B cell (primary cell): ENCODE measurements at regions not wholly inside any gene's neighbourhood (a gene's known extent, or its start where the extent isn't known, plus 50 kb on each side); places are given as distances from the start of the nearest gene placed in this dataset.

Source experiments
- ATAC-seq: fragments of 200-7000 bp; cut with Tn5 transposase; one replicate; pipeline ENCODE4 v1.10.0; 2021; ENCODE audit warnings: low read depth, mild to moderate bottlenecking, moderate number of reproducible peaks, moderate library complexity
- CTCF ChIA-PET: fragments of 350-600 bp; sonication (Branson Sonifier 250); formaldehyde crosslinking; loops from one replicate; lab custom pipeline; 2021; ENCODE audit warnings: antibody characterized with exemption, inconsistent platforms; lab: Charles Lee
- POLR2A ChIA-PET: fragments of 350-600 bp; sonication (Branson Sonifier 250); formaldehyde crosslinking; loops from one replicate; lab custom pipeline; 2021; ENCODE audit warnings: antibody characterized with exemption; lab: Charles Lee
- DNase-seq: peaks from one replicate; pipeline ENCODE4 v3.0.0; 2013
- H2AFZ ChIP-seq: 2 replicates; pipeline ENCODE4 v1.6.1; 2012; ENCODE audit warnings: mild to moderate bottlenecking, low read depth, low read length; ENCODE audit not compliant: insufficient read depth, poor library complexity, severe bottlenecking
- H3K27ac ChIP-seq, 2 donors: 1 replicate in 1 of 2; 2 replicates in 1 of 2; pipeline ENCODE4 v1.5.1; 2012 to 2013; ENCODE audit warnings: low read length in 2 of 2, mild to moderate bottlenecking in 2 of 2, moderate library complexity in 1 of 2
- H3K27me3 ChIP-seq, 4 experiments: fragments of 200-600 bp in 1 of 4; sonication (generic) in 1 of 4; replicated peaks in 1 of 4; 1 replicate in 2 of 4; 2 replicates in 2 of 4; pipeline versions ENCODE4 v1.6.1 to v1.7.0; 2013 to 2016; ENCODE audit warnings: low read length in 3 of 4, mild to moderate bottlenecking in 2 of 4, mixed read lengths in 1 of 4, moderate library complexity in 1 of 4; ENCODE audit not compliant: insufficient read depth in 4 of 4, control insufficient read depth in 3 of 4; ENCODE audit errors: control extremely low read depth in 1 of 4
- H3K36me3 ChIP-seq, 2 experiments: replicated peaks in 1 of 2; 1 replicate in 1 of 2; 2 replicates in 1 of 2; pipeline versions ENCODE4 v1.6.1 to v1.7.1; 2013; ENCODE audit warnings: low read length in 1 of 2; ENCODE audit not compliant: insufficient read depth in 2 of 2, control insufficient read depth in 1 of 2; ENCODE audit errors: control extremely low read depth in 1 of 2, extremely low read depth in 1 of 2
- H3K4me1 ChIP-seq, 2 donors: fragments of 200-600 bp in 1 of 2; sonication (generic) in 1 of 2; 1 replicate in 1 of 2; 2 replicates in 1 of 2; pipeline versions ENCODE4 v1.5.1 to v1.6.1; 2013 to 2017; ENCODE audit warnings: low read length in 2 of 2; ENCODE audit not compliant: control insufficient read depth in 2 of 2, insufficient read depth in 2 of 2
- H3K4me2 ChIP-seq: replicated peaks from 2 replicates; pipeline ENCODE3; 2012; ENCODE audit warnings: mild to moderate bottlenecking, low read depth, low read length; ENCODE audit not compliant: poor library complexity, severe bottlenecking
- H3K4me3 ChIP-seq, 5 experiments: fragments of 200-600 bp in 1 of 5; sonication (generic) in 1 of 5; 1 replicate in 3 of 5; 2 replicates in 2 of 5; pipeline versions ENCODE4 v1.5.1 to v1.7.0; 2011 to 2016; ENCODE audit warnings: low read length in 4 of 5, mild to moderate bottlenecking in 4 of 5, low read depth in 2 of 5, control low read depth in 1 of 5, moderate library complexity in 1 of 5; ENCODE audit not compliant: insufficient read depth in 1 of 5; ENCODE audit errors: control extremely low read depth in 1 of 5, extremely low read depth in 1 of 5
- H3K79me2 ChIP-seq: fragments of 200-600 bp; sonication (generic); one replicate; pipeline ENCODE4 v1.6.0; 2016; ENCODE audit warnings: low read length; ENCODE audit not compliant: control insufficient read depth, insufficient read depth
- H3K9ac ChIP-seq: fragments of 200-600 bp; sonication (generic); 2 replicates; pipeline ENCODE4 v1.6.1; 2017; ENCODE audit warnings: mild to moderate bottlenecking, low read length, moderate library complexity
- H3K9me3 ChIP-seq, 3 donors: one replicate each; pipeline versions ENCODE4 v1.6.1 to v1.7.1; 2013; ENCODE audit warnings: low read length in 2 of 3; ENCODE audit not compliant: control insufficient read depth in 2 of 3, insufficient read depth in 1 of 3; ENCODE audit errors: control extremely low read depth in 1 of 3
- H4K20me1 ChIP-seq: 2 replicates; pipeline ENCODE4 v1.6.0; 2012; ENCODE audit warnings: mild to moderate bottlenecking, low read length; ENCODE audit not compliant: insufficient read depth, control insufficient read depth, poor library complexity, severe bottlenecking
- H3K27ac Mint-ChIP-seq: one replicate; pipeline ENCODE4 v1.8.0; 2021; ENCODE audit warnings: mixed read lengths
- H3K27me3 Mint-ChIP-seq: one replicate; pipeline ENCODE4 v1.8.0; 2021; ENCODE audit warnings: mixed read lengths
- H3K4me1 Mint-ChIP-seq: one replicate; pipeline ENCODE4 v1.8.0; 2021; ENCODE audit warnings: mixed read lengths
- H3K4me3 Mint-ChIP-seq: one replicate; pipeline ENCODE4 v1.8.0; 2021; ENCODE audit warnings: mixed read lengths
- H3K9me3 Mint-ChIP-seq: one replicate; pipeline ENCODE4 v1.8.0; 2022; ENCODE audit warnings: mixed read lengths; ENCODE audit not compliant: insufficient read depth
- CTCF ChIP-seq: fragments of 200-600 bp; IDR thresholded peaks from one replicate; pipeline ENCODE4 v1.8.0; 2022; ENCODE audit warnings: antibody characterized with exemption, mild to moderate bottlenecking
- EZH2 ChIP-seq: IDR thresholded peaks from 2 replicates; pipeline ENCODE4 v1.6.1; 2012; ENCODE audit warnings: borderline replicate concordance, low read depth, mild to moderate bottlenecking, moderate library complexity, low read length; ENCODE audit not compliant: insufficient read depth, poor library complexity, severe bottlenecking
- WGBS: methylation state at CpG from one replicate; pipeline ENCODE4 v1.1.5; 2013; ENCODE audit warnings: missing lambda C conversion rate; ENCODE audit not compliant: insufficient coverage; 5-methylcytosine and 5-hydroxymethylcytosine counted together
- intact Hi-C: fragments of 100-400 bp; cut with micrococcal nuclease; formaldehyde crosslinking; loops from one replicate; pipeline ENCODE4 v1.10.0; 2022

GRCh38 chr3:549636-550035 is 353.1 kb downstream of the CHL1 start:
- WGBS = 57% methylated on average over 1 of the region's 2 CpGs
- H3K27me3 Mint-ChIP-seq = peaks cover 3% of the 10 kb centered on the region
- H3K27ac Mint-ChIP-seq = no peak overlapping the region
- POLR2A ChIA-PET = no interaction called here
- no peak overlapping the region for H3K4me3 Mint-ChIP-seq
- Histone ChIP-seq H2AFZ (no peak overlapping the region), H3K9me3 (peaks cover 0 to 1% (median 0%) of the 10 kb centered on the region in 3 donors), H3K27me3 (no peaks in the 10 kb centered on the region), H3K9ac (no peak overlapping the region), H3K4me1 (no peaks in the 10 kb centered on the region), H3K27ac (no peak overlapping the region), H3K4me3 (no peak overlapping the region), H3K36me3 (no peaks in the 10 kb centered on the region), H4K20me1 (no peaks in the 10 kb centered on the region), H3K4me2 (no peak overlapping the region), H3K79me2 (no peaks in the 10 kb centered on the region)
- H3K4me1 Mint-ChIP-seq = no peaks in the 10 kb centered on the region
- intact Hi-C loops = no loop called here
- peaks cover 4% of the 10 kb centered on the region for H3K9me3 Mint-ChIP-seq
- CTCF ChIA-PET = no interaction called here
- no peak for DNase-seq
- TF ChIP-seq EZH2 (no peak), CTCF (no peak)
- ATAC-seq = no peak

DNA sequence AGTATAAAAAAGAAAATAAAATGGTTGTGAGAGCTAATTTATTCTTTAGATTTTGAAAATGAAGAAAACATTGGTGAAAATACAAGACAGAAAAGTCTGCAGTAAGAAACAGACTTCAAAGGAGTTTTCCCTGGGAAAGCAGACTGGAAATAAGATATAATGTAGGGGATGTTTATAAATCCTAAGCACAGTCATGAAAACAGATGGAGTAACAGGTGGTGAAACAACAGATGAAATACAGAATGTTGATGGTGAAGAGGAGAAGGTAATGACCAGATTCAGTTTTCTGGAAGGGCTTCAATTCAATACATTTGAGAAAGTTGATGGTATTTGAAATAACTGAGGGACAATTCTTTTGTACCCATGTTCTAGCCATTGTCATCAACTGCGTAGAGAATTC is 353.9 kb downstream of the CHL1 start:
- H3K36me3 ChIP-seq = no peaks in the 10 kb centered on the region
- ATAC-seq = no peak
- H4K20me1 ChIP-seq = no peaks in the 10 kb centered on the region
- H3K27ac ChIP-seq = no peak overlapping the region
- TF ChIP-seq CTCF = no peak
- no peaks in the 10 kb centered on the region for H3K79me2 ChIP-seq
- H3K4me1 ChIP-seq = no peaks in the 10 kb centered on the region
- H3K9me3 ChIP-seq = peaks cover 0 to 1% (median 0%) of the 10 kb centered on the region in 3 donors
- no peak overlapping the region for H3K27ac Mint-ChIP-seq
- no peaks in the 10 kb centered on the region for H3K27me3 ChIP-seq
- ChIA-PET POLR2A (no interaction called here), CTCF (no interaction called here)
- no peak overlapping the region for H3K4me3 ChIP-seq
- no CpG with 5 or more reads among the region's 1 CpG for whole genome bisulfite sequencing
- H3K4me2 ChIP-seq = no peak overlapping the region
- H3K9ac ChIP-seq = no peak overlapping the region
- DNase-seq = no peak
- no peak overlapping the region for H2AFZ ChIP-seq
- no peak overlapping the region for H3K4me3 Mint-ChIP-seq
- intact Hi-C loops = no loop called here
- H3K9me3 Mint-ChIP-seq = peaks cover 4% of the 10 kb centered on the region
- no peaks in the 10 kb centered on the region for H3K4me1 Mint-ChIP-seq
- peaks cover 3% of the 10 kb centered on the region for H3K27me3 Mint-ChIP-seq
